Hepatocyte (in vitro differentiated cells): ENCODE measurements at regions not wholly inside any gene's neighbourhood (a gene's known extent, or its start where the extent isn't known, plus 50 kb on each side); places are given as distances from the start of the nearest gene placed in this dataset.

Experiments used
- DNase-seq: peaks from one replicate; pipeline ENCODE4 v3.0.0-alpha.2; 2016; ENCODE audit warnings: low spot score
- H2AFZ ChIP-seq: fragments of 200-600 bp; sonication (generic); 2 replicates; pipeline ENCODE4 v1.6.0; 2016; ENCODE audit warnings: antibody characterized with exemption, mild to moderate bottlenecking
- H3K27ac ChIP-seq: fragments of 200-600 bp; sonication (generic); 2 replicates; pipeline ENCODE4 v1.5.1; 2016; ENCODE audit warnings: mild to moderate bottlenecking
- H3K27me3 ChIP-seq: fragments of 200-600 bp; sonication (generic); 2 replicates; pipeline ENCODE4 v1.6.1; 2016
- H3K36me3 ChIP-seq: fragments of 200-600 bp; sonication (generic); replicated peaks from 2 replicates; pipeline ENCODE4 v1.5.1; 2016; ENCODE audit warnings: low read depth; ENCODE audit not compliant: insufficient read depth
- H3K4me1 ChIP-seq: fragments of 200-600 bp; sonication (generic); 2 replicates; pipeline ENCODE4 v1.5.1; 2016; ENCODE audit warnings: mild to moderate bottlenecking, moderate library complexity; ENCODE audit not compliant: insufficient read depth
- H3K4me2 ChIP-seq: fragments of 200-600 bp; sonication (generic); 2 replicates; pipeline ENCODE4 v1.6.0; 2016
- H3K4me3 ChIP-seq: fragments of 200-600 bp; sonication (generic); 2 replicates; pipeline ENCODE4 v1.5.1; 2016; ENCODE audit warnings: mild to moderate bottlenecking
- H3K79me2 ChIP-seq: fragments of 200-600 bp; sonication (generic); 2 replicates; pipeline ENCODE4 v1.6.0; 2017; ENCODE audit warnings: mild to moderate bottlenecking
- H3K9me2 ChIP-seq: fragments of 200-600 bp; sonication (generic); replicated peaks from 2 replicates; pipeline ENCODE4 v1.6.0; 2017; ENCODE audit warnings: mild to moderate bottlenecking; ENCODE audit not compliant: insufficient read depth
- H3K9me3 ChIP-seq: fragments of 200-600 bp; sonication (generic); 2 replicates; pipeline ENCODE4 v1.5.1; 2016; ENCODE audit warnings: low read depth, mild to moderate bottlenecking
- H4K20me1 ChIP-seq: fragments of 200-600 bp; sonication (generic); 2 replicates; pipeline ENCODE4 v1.6.0; 2016; ENCODE audit warnings: mild to moderate bottlenecking; ENCODE audit not compliant: insufficient read depth, poor library complexity, severe bottlenecking
- CTCF ChIP-seq: fragments of 200-600 bp; sonication (generic); IDR thresholded peaks from 2 replicates; pipeline ENCODE4 v1.5.1; 2016; ENCODE audit warnings: antibody characterized with exemption, mild to moderate bottlenecking; ENCODE audit not compliant: poor library complexity
- EZH2 ChIP-seq: fragments of 200-600 bp; sonication (generic); IDR thresholded peaks from 2 replicates; pipeline ENCODE4 v1.6.1; 2016; ENCODE audit warnings: antibody characterized with exemption, mild to moderate bottlenecking, borderline replicate concordance
- EZH2phosphoT487 ChIP-seq: fragments of 200-600 bp; sonication (generic); IDR thresholded peaks from one replicate; pipeline ENCODE4 v1.6.1; 2018; ENCODE audit warnings: antibody characterized with exemption, mild to moderate bottlenecking, low read depth, moderate library complexity; ENCODE audit not compliant: unreplicated experiment, severe bottlenecking
- WGBS: methylation state at CpG from one replicate; pipeline ENCODE4 v1.1.6; 2016; ENCODE audit warnings: low lambda C conversion rate; ENCODE audit errors: missing lambda C conversion rate; 5-methylcytosine and 5-hydroxymethylcytosine counted together

- Histone ChIP-seq H3K79me2 (no peaks in the 10 kb centered on the region), H3K4me2 (no peak overlapping the region), H3K36me3 (no peaks in the 10 kb centered on the region), H3K4me1 (peaks cover 3% of the 10 kb centered on the region), H2AFZ (no peak overlapping the region), H3K27ac (no peak overlapping the region), H3K27me3 (no peaks in the 10 kb centered on the region), H3K4me3 (no peak overlapping the region), H3K9me3 (no peaks in the 10 kb centered on the region), H4K20me1 (no peaks in the 10 kb centered on the region), H3K9me2 (no peaks in the 10 kb centered on the region)
- DNase-seq: no peak
- 51% methylated on average over 2 of the region's 2 CpGs for WGBS
- TF ChIP-seq EZH2: no peak
- TF ChIP-seq EZH2phosphoT487: no peak
- TF ChIP-seq CTCF: no peak
These were observed 108.4 kb downstream of the LYZL1 start for GRCh38 chr10:29397221-29397620.

- DNase-seq: no peak
- no peaks in the 10 kb centered on the region for H3K36me3 ChIP-seq
- no peaks in the 10 kb centered on the region for H3K79me2 ChIP-seq
- H4K20me1 ChIP-seq: no peaks in the 10 kb centered on the region
- no peaks in the 10 kb centered on the region for H3K4me1 ChIP-seq
- no peak for TF ChIP-seq CTCF
- no peak for TF ChIP-seq EZH2
- no peak for TF ChIP-seq EZH2phosphoT487
- no peak overlapping the region for H2AFZ ChIP-seq
- no peak overlapping the region for H3K4me2 ChIP-seq
- H3K4me3 ChIP-seq: no peak overlapping the region
- no peaks in the 10 kb centered on the region for H3K27me3 ChIP-seq
- no peaks in the 10 kb centered on the region for H3K9me3 ChIP-seq
- no peak overlapping the region for H3K27ac ChIP-seq
- no peaks in the 10 kb centered on the region for H3K9me2 ChIP-seq
These were observed 114.3 kb downstream of the LYZL1 start for GRCh38 chr10:29403208-29403607.

- Histone ChIP-seq H3K79me2 (no peaks in the 10 kb centered on the region), H3K27me3 (no peaks in the 10 kb centered on the region), H3K9me3 (no peaks in the 10 kb centered on the region), H2AFZ (no peak overlapping the region), H3K27ac (no peak overlapping the region), H3K9me2 (no peaks in the 10 kb centered on the region), H4K20me1 (no peaks in the 10 kb centered on the region), H3K4me3 (no peak overlapping the region), H3K36me3 (no peaks in the 10 kb centered on the region), H3K4me2 (no peak overlapping the region), H3K4me1 (no peaks in the 10 kb centered on the region)
- WGBS: 92% methylated on average over 2 of the region's 2 CpGs
- DNase-seq: no peak
- TF ChIP-seq CTCF (no peak), EZH2 (no peak), EZH2phosphoT487 (no peak)
These were observed 118.5 kb downstream of the LYZL1 start for GRCh38 chr10:29407280-29407858.
